ENCODE measurements at regions not wholly inside any gene's neighbourhood (a gene's known extent, or its start where the extent isn't known, plus 50 kb on each side); places are given as distances from the start of the nearest gene placed in this dataset.

DNA sequence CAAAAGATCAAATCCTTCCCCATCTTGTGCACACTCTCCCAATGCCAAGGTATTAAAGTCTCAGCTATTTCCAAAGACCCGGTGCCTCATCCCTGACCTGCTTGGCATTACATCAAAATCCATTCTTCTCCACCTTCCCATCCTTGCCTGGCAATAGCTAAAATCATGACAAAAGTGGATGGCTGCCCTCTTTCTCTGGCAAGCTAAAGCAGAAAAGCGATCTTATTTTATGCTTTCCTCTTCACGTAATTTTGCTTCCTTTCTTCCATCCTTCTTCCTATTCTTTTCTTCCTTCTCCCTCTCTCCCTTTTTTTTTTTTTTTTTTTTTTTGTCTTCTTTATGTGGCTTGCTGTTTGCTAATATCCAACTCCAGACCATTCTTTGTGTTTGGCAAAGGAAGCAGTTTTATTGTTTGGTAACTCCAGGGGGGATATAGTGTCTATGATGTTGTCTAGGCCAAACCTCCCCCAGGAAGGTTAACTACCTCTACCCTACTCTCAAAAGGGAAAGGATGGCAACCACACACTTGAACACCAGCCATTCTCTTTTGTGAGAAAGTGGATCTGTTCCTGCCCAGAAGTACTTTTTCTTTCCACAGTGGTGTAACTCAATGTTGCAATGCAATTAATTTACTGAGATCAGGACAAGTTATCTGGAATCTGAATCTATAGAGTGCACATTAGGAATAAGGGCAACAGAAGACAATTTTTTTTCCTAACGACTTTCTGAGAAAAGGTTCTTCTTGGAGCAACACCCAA lies 120.9 kb upstream of the TMEM161B start (continued):
- no peak for TF ChIP-seq TP53 (CRISPR knock-in tag; IDR thresholded peaks at IDR 0.05)
- TF ChIP-seq ZNF396 (CRISPR knock-in tag; IDR thresholded peaks at IDR 0.05; ENCODE audit: borderline replicate concordance): no peak
- no peak for TF ChIP-seq GRHL2 (CRISPR knock-in tag; IDR thresholded peaks at IDR 0.05; ENCODE audit: insufficient replicate concordance, severe bottlenecking)
- no peak for TF ChIP-seq NR3C1 (CRISPR knock-in tag; conservative IDR thresholded peaks at IDR 0.05; ENCODE audit: low read depth)
- TF ChIP-seq, protein P1, sequence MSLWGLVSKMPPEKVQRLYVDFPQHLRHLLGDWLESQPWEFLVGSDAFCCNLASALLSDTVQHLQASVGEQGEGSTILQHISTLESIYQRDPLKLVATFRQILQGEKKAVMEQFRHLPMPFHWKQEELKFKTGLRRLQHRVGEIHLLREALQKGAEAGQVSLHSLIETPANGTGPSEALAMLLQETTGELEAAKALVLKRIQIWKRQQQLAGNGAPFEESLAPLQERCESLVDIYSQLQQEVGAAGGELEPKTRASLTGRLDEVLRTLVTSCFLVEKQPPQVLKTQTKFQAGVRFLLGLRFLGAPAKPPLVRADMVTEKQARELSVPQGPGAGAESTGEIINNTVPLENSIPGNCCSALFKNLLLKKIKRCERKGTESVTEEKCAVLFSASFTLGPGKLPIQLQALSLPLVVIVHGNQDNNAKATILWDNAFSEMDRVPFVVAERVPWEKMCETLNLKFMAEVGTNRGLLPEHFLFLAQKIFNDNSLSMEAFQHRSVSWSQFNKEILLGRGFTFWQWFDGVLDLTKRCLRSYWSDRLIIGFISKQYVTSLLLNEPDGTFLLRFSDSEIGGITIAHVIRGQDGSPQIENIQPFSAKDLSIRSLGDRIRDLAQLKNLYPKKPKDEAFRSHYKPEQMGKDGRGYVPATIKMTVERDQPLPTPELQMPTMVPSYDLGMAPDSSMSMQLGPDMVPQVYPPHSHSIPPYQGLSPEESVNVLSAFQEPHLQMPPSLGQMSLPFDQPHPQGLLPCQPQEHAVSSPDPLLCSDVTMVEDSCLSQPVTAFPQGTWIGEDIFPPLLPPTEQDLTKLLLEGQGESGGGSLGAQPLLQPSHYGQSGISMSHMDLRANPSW (CRISPR knock-in tag; conservative IDR thresholded peaks at IDR 0.05; ENCODE audit: low read depth): no peak
- TF ChIP-seq MXD4 (CRISPR knock-in tag; IDR thresholded peaks at IDR 0.05; ENCODE audit: borderline replicate concordance): no peak
- TF ChIP-seq NFE2L1 (CRISPR knock-in tag; IDR thresholded peaks at IDR 0.05): no peak

DNA sequence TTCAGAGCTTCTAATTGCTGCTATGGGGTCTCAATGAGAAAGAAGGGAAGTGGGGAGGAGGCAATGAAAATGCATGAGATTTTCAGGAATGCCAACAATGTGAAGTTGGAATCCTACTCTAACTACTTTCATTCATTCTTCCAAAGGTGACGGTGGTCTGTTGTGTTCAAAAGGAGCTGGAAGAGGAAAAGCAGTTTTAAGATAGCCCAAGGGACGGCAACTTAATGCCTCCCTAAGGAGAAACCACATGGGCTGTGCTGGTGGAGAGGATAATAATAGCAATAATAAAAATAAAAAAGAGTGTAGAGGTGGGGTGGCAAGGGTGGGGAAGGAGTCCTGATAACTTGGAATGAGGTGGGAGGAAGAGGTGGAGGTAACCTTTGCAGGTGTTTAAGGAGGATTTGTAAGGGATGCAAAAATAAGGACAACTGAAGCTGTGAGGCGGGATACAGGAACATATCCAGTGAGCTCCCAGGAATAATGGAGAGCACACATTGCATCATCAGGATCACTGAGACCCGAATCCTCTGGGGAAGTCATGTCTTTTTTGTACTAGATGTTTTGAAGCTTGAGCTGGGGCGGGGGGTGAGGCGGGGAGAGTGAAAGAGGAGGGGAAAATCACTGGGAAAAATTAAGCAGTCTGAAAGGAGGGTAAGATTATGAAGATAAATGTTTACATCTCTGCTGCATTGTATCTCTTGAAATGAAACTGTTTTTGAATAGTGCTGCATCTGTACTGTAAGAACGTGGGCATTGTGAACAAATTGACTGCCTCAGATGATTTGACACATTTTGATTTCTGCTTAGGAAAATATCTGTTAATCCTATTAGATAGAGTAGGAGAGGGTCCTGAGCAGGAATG lies 120.1 kb upstream of the TMEM161B start:
- POLR2A ChIA-PET: interaction anchor here (0.6 to 1.2 kb wide), 8 partner anchors 9 to 1850 kb away, joined by 3 to 10 read pairs (median 4); partner anchors contain the start of gene TMEM161B
- DNase-seq (ENCODE audit: low spot score) (no peak), ATAC-seq (peak; percentile 89)
- Mint-ChIP-seq H3K4me1 (peaks cover 66% of the 10 kb centered on the region), H3K4me3 (peak overlapping the region; percentile 42), H3K27me3 (ENCODE audit: low read depth) (no peaks in the 10 kb centered on the region), H3K36me3 (no peaks in the 10 kb centered on the region), H3K9me3 (no peaks in the 10 kb centered on the region), H3K27ac (peak overlapping the region; percentile 99)
- TF ChIP-seq TEAD4 (CRISPR knock-in tag; IDR thresholded peaks at IDR 0.05) (peak; percentile 68; the same call in 1 of the 2 replicates), TEAD1 (CRISPR knock-in tag; IDR thresholded peaks at IDR 0.05) (peak; percentile 94), PRRX2 (CRISPR knock-in tag; IDR thresholded peaks at IDR 0.05) (no peak), CBFB (CRISPR knock-in tag; IDR thresholded peaks at IDR 0.05; ENCODE audit: low read depth) (no peak)
- TF ChIP-seq, protein P1 (CRISPR knock-in tag; conservative IDR thresholded peaks at IDR 0.05; ENCODE audit: low read depth): no peak
- TF ChIP-seq, protein P2, sequence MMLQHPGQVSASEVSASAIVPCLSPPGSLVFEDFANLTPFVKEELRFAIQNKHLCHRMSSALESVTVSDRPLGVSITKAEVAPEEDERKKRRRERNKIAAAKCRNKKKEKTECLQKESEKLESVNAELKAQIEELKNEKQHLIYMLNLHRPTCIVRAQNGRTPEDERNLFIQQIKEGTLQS (CRISPR knock-in tag; conservative IDR thresholded peaks at IDR 0.05): peak; percentile 52; the same call in 1 of the 2 replicates
- CTCF ChIA-PET: interaction anchor here (0.6 to 1.4 kb wide), 7 partner anchors 8 to 608 kb away, joined by 3 to 6 read pairs (median 3); no protein-coding TSS in a partner anchor

DNA sequence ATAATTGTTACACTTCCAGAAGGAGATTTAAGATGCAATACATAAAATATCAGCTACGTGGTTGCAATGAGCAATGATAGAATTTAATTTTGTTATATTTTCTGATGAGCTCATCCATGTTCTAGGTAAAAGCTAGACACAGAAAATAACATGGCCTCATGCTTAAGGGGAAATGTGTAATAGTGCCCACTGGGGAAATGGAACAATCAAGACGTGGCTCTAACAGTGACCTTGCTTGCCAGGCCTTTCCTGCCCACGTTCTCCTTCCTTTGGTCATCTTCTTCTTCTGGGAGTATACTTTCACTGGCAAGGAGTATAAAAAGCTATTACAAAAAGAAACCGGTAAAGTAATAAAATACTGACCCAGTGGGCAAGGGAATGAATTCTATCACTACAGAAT lies 116.2 kb upstream of the TMEM161B start:
- ChIA-PET CTCF (no interaction called here), POLR2A (no interaction called here)
- H3K36me3 Mint-ChIP-seq: no peaks in the 10 kb centered on the region
- H3K4me1 Mint-ChIP-seq: peaks cover 38% of the 10 kb centered on the region
- H3K27ac Mint-ChIP-seq: no peak overlapping the region
- no peak for DNase-seq (ENCODE audit: low spot score)
- H3K27me3 Mint-ChIP-seq (ENCODE audit: low read depth): no peaks in the 10 kb centered on the region
- no peak for ATAC-seq
- no peak overlapping the region for H3K4me3 Mint-ChIP-seq
- H3K9me3 Mint-ChIP-seq: peaks cover 10% of the 10 kb centered on the region
- TF ChIP-seq NFATC4 (CRISPR knock-in tag; IDR thresholded peaks at IDR 0.05) (no peak), GTF2I (CRISPR knock-in tag; conservative IDR thresholded peaks at IDR 0.05) (no peak), PRRX2 (CRISPR knock-in tag; IDR thresholded peaks at IDR 0.05) (no peak), NFYB (CRISPR knock-in tag; conservative IDR thresholded peaks at IDR 0.05; ENCODE audit: low read depth) (no peak), CBFB (CRISPR knock-in tag; IDR thresholded peaks at IDR 0.05; ENCODE audit: low read depth) (no peak)
- TF ChIP-seq, protein P3, sequence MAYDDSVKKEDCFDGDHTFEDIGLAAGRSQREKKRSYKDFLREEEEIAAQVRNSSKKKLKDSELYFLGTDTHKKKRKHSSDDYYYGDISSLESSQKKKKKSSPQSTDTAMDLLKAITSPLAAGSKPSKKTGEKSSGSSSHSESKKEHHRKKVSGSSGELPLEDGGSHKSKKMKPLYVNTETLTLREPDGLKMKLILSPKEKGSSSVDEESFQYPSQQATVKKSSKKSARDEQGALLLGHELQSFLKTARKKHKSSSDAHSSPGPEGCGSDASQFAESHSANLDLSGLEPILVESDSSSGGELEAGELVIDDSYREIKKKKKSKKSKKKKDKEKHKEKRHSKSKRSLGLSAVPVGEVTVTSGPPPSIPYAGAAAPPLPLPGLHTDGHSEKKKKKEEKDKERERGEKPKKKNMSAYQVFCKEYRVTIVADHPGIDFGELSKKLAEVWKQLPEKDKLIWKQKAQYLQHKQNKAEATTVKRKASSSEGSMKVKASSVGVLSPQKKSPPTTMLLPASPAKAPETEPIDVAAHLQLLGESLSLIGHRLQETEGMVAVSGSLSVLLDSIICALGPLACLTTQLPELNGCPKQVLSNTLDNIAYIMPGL (CRISPR knock-in tag; IDR thresholded peaks at IDR 0.05): no peak
- TF ChIP-seq, protein P4, sequence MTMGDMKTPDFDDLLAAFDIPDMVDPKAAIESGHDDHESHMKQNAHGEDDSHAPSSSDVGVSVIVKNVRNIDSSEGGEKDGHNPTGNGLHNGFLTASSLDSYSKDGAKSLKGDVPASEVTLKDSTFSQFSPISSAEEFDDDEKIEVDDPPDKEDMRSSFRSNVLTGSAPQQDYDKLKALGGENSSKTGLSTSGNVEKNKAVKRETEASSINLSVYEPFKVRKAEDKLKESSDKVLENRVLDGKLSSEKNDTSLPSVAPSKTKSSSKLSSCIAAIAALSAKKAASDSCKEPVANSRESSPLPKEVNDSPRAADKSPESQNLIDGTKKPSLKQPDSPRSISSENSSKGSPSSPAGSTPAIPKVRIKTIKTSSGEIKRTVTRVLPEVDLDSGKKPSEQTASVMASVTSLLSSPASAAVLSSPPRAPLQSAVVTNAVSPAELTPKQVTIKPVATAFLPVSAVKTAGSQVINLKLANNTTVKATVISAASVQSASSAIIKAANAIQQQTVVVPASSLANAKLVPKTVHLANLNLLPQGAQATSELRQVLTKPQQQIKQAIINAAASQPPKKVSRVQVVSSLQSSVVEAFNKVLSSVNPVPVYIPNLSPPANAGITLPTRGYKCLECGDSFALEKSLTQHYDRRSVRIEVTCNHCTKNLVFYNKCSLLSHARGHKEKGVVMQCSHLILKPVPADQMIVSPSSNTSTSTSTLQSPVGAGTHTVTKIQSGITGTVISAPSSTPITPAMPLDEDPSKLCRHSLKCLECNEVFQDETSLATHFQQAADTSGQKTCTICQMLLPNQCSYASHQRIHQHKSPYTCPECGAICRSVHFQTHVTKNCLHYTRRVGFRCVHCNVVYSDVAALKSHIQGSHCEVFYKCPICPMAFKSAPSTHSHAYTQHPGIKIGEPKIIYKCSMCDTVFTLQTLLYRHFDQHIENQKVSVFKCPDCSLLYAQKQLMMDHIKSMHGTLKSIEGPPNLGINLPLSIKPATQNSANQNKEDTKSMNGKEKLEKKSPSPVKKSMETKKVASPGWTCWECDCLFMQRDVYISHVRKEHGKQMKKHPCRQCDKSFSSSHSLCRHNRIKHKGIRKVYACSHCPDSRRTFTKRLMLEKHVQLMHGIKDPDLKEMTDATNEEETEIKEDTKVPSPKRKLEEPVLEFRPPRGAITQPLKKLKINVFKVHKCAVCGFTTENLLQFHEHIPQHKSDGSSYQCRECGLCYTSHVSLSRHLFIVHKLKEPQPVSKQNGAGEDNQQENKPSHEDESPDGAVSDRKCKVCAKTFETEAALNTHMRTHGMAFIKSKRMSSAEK (CRISPR knock-in tag; IDR thresholded peaks at IDR 0.05; ENCODE audit: borderline replicate concordance): no peak
- TF ChIP-seq, protein P5, sequence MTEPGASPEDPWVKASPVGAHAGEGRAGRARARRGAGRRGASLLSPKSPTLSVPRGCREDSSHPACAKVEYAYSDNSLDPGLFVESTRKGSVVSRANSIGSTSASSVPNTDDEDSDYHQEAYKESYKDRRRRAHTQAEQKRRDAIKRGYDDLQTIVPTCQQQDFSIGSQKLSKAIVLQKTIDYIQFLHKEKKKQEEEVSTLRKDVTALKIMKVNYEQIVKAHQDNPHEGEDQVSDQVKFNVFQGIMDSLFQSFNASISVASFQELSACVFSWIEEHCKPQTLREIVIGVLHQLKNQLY (CRISPR knock-in tag; IDR thresholded peaks at IDR 0.05): no peak
